Colonic mucosa (tissue), 4 donors: ENCODE measurements at regions not wholly inside any gene's neighbourhood (a gene's known extent, or its start where the extent isn't known, plus 50 kb on each side); places are given as distances from the start of the nearest gene placed in this dataset.

Source experiments
- DNase-seq: peaks from one replicate; pipeline ENCODE4 v3.0.0-alpha.2; 2020
- H3K27ac ChIP-seq: fragments of 200-600 bp; one replicate; pipeline ENCODE4 v1.8.0; 2021
- H3K27me3 ChIP-seq: fragments of 200-600 bp; one replicate; pipeline ENCODE4 v1.8.0; 2021
- H3K36me3 ChIP-seq: fragments of 200-600 bp; one replicate; pipeline ENCODE4 v1.8.0; 2021
- H3K4me1 ChIP-seq: fragments of 200-600 bp; one replicate; pipeline ENCODE4 v1.8.0; 2021; ENCODE audit warnings: mild to moderate bottlenecking
- H3K4me3 ChIP-seq: fragments of 200-600 bp; one replicate; pipeline ENCODE4 v1.8.0; 2021
- H3K9ac ChIP-seq, 2 donors: one replicate each; pipeline ENCODE4 v1.7.0; 2013; ENCODE audit warnings: control low read depth in 2 of 2, low read depth in 2 of 2, low read length in 2 of 2
- H3K9me3 ChIP-seq: fragments of 200-600 bp; one replicate; pipeline ENCODE4 v1.8.0; 2021
- CTCF ChIP-seq: fragments of 200-600 bp; IDR thresholded peaks from one replicate; pipeline ENCODE4 v1.8.0; 2022; ENCODE audit warnings: antibody characterized with exemption, mild to moderate bottlenecking
- intact Hi-C: fragments of 100-400 bp; cut with DNase I; formaldehyde crosslinking; loops from one replicate; pipeline ENCODE4 v1.14.1; 2022
- donor health status: healthy.
- donor health status: DM: no; HTN: no; CAD: no.
- donor health status: DM: no; HTN: no; CAD: no.

- no peaks in the 10 kb centered on the region for H3K9me3 ChIP-seq
- H3K27me3 ChIP-seq: no peaks in the 10 kb centered on the region
- intact Hi-C loops: no loop called here
- H3K4me1 ChIP-seq: no peaks in the 10 kb centered on the region
- H3K36me3 ChIP-seq: no peaks in the 10 kb centered on the region
- no peak for TF ChIP-seq CTCF
- no peak for DNase-seq
- no peak overlapping the region for H3K27ac ChIP-seq
- no peak overlapping the region for H3K9ac ChIP-seq
- H3K4me3 ChIP-seq: no peak overlapping the region
Observed at GRCh38 chr4:35695421-35695820, 548.9 kb downstream of the ARAP2 start.

GRCh38 chr4:35697210-35697736, 547.0 kb downstream of the ARAP2 start:
- Histone ChIP-seq H3K9me3 (no peaks in the 10 kb centered on the region), H3K27me3 (no peaks in the 10 kb centered on the region), H3K36me3 (no peaks in the 10 kb centered on the region), H3K27ac (no peak overlapping the region), H3K4me1 (no peaks in the 10 kb centered on the region), H3K4me3 (no peak overlapping the region), H3K9ac (no peak overlapping the region)
- no peak for DNase-seq
- no peak for TF ChIP-seq CTCF
- intact Hi-C loops: no loop called here

- Histone ChIP-seq H3K27me3 (no peaks in the 10 kb centered on the region), H3K4me1 (no peaks in the 10 kb centered on the region), H3K4me3 (no peak overlapping the region), H3K36me3 (no peaks in the 10 kb centered on the region), H3K9me3 (no peaks in the 10 kb centered on the region), H3K9ac (no peak overlapping the region), H3K27ac (no peak overlapping the region)
- no peak for DNase-seq
- no peak for TF ChIP-seq CTCF
- intact Hi-C loops: no loop called here
Observed at GRCh38 chr4:35700663-35701062, 543.7 kb downstream of the ARAP2 start.

- no peaks in the 10 kb centered on the region for H3K9me3 ChIP-seq
- TF ChIP-seq CTCF: no peak
Observed at GRCh38 chr4:35709080-35709479, 535.2 kb downstream of the ARAP2 start.

GRCh38 chr4:35710343-35710742, 534.0 kb downstream of the ARAP2 start:
- no peak overlapping the region for H3K9ac ChIP-seq
- no peaks in the 10 kb centered on the region for H3K9me3 ChIP-seq
- TF ChIP-seq CTCF: no peak
- no peak overlapping the region for H3K27ac ChIP-seq
- H3K27me3 ChIP-seq: no peaks in the 10 kb centered on the region
- DNase-seq: no peak
- H3K36me3 ChIP-seq: no peaks in the 10 kb centered on the region
- intact Hi-C loops: no loop called here
- H3K4me3 ChIP-seq: no peak overlapping the region
- H3K4me1 ChIP-seq: no peaks in the 10 kb centered on the region

More at GRCh38 chr4:35709080-35709479, 535.2 kb downstream of the ARAP2 start:
- DNase-seq: no peak
- Histone ChIP-seq H3K4me3 (no peak overlapping the region), H3K4me1 (no peaks in the 10 kb centered on the region), H3K27ac (no peak overlapping the region), H3K27me3 (no peaks in the 10 kb centered on the region), H3K36me3 (no peaks in the 10 kb centered on the region), H3K9ac (no peak overlapping the region)
- intact Hi-C loops: no loop called here
